Ascending aorta (tissue), 2 donors: ENCODE measurements at regions not wholly inside any gene's neighbourhood (a gene's known extent, or its start where the extent isn't known, plus 50 kb on each side); places are given as distances from the start of the nearest gene placed in this dataset.
"Not testable (repeated sequence)": the region's sequence is repeated elsewhere in the genome, so short reads cannot be mapped to it uniquely, and the experiment has no call there.

Source experiments
- DNase-seq, 2 donors: peaks; one replicate each; pipeline ENCODE4 v3.0.0-alpha.2; 2019; ENCODE audit warnings: low spot score in 2 of 2
- H3K27ac ChIP-seq, 2 donors: fragments of 200-600 bp; sonication (generic); one replicate each; pipeline ENCODE4 v1.5.1; 2016 to 2017; ENCODE audit warnings: mild to moderate bottlenecking in 1 of 2
- H3K27me3 ChIP-seq: fragments of 200-600 bp; sonication (generic); one replicate; pipeline ENCODE4 v1.5.1; 2017
- H3K36me3 ChIP-seq, 2 donors: fragments of 200-600 bp; sonication (generic); one replicate each; pipeline ENCODE4 v1.5.1; 2016
- H3K4me1 ChIP-seq, 2 donors: fragments of 200-600 bp; sonication (generic); one replicate each; pipeline ENCODE4 v1.5.1; 2016 to 2017; ENCODE audit warnings: mild to moderate bottlenecking in 1 of 2
- H3K4me3 ChIP-seq, 2 donors: fragments of 200-600 bp; sonication (generic); one replicate each; pipeline ENCODE4 v1.5.1; 2016 to 2017; ENCODE audit warnings: mild to moderate bottlenecking in 1 of 2
- H3K9me3 ChIP-seq, 2 donors: fragments of 200-600 bp; sonication (generic); one replicate each; pipeline ENCODE4 v1.5.1; 2016
- intact Hi-C: fragments of 100-400 bp; cut with DNase I; formaldehyde crosslinking; loops from one replicate; pipeline ENCODE4 v1.15.1; 2023
- TF ChIP-seq, protein P1 (sequence below), 3 experiments: fragments of 200-600 bp in 2 of 3; fragments of 450-650 bp in 1 of 3; sonication (generic) in 2 of 3; IDR thresholded peaks; one replicate each; pipeline ENCODE4 v1.5.1; 2016 to 2019; ENCODE audit warnings: antibody characterized with exemption in 3 of 3, mild to moderate bottlenecking in 1 of 3, moderate library complexity in 1 of 3

DNA sequence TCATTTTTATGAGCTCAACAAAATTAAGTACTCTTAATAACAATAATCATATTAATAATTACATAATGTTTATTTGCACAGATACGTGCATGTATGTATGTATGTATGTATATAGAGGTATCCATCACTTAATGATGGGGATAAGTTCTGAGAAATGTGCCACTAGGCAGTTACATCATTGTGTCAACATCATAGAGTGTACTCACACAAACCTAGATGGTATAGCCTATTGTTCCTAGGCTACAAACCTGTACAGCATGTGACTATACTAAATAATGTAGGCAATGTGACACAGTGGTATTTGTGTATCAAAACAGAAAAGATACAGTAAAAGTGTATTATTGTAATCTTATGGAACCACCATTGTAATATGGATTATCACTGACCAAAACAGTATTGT, 874.7 kb upstream of the GBE1 start:
- H3K4me3 ChIP-seq = no peak overlapping the region
- intact Hi-C loops = no loop called here
- no peaks in the 10 kb centered on the region for H3K9me3 ChIP-seq
- TF ChIP-seq, protein P1, sequence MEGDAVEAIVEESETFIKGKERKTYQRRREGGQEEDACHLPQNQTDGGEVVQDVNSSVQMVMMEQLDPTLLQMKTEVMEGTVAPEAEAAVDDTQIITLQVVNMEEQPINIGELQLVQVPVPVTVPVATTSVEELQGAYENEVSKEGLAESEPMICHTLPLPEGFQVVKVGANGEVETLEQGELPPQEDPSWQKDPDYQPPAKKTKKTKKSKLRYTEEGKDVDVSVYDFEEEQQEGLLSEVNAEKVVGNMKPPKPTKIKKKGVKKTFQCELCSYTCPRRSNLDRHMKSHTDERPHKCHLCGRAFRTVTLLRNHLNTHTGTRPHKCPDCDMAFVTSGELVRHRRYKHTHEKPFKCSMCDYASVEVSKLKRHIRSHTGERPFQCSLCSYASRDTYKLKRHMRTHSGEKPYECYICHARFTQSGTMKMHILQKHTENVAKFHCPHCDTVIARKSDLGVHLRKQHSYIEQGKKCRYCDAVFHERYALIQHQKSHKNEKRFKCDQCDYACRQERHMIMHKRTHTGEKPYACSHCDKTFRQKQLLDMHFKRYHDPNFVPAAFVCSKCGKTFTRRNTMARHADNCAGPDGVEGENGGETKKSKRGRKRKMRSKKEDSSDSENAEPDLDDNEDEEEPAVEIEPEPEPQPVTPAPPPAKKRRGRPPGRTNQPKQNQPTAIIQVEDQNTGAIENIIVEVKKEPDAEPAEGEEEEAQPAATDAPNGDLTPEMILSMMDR (IDR thresholded peaks at IDR 0.05) = no peak
- no peaks in the 10 kb centered on the region for H3K36me3 ChIP-seq
- no peak overlapping the region for H3K27ac ChIP-seq
- H3K4me1 ChIP-seq = no peaks in the 10 kb centered on the region
- DNase-seq = no peak
- no peaks in the 10 kb centered on the region for H3K27me3 ChIP-seq

DNA sequence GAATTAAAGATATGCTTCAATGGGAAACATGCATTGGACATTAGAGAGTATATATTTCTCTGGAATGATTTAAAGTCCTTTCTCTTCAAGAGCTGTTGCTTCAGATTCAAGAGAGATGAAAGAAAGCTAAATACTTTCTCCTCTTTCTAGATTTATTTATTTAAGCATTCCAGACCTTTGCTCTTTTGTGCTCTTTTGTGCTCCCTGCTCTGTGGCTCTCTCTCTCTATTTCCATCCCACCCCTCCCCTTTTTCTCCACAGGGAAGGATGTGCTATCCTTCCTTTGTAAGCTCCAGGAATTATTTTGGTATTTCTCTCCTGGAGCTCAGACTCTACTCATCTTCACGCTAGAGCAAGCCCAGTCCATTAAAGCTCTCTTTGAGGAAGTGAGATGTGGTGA, 871.9 kb upstream of the GBE1 start:
- intact Hi-C loops = no loop called here

DNA sequence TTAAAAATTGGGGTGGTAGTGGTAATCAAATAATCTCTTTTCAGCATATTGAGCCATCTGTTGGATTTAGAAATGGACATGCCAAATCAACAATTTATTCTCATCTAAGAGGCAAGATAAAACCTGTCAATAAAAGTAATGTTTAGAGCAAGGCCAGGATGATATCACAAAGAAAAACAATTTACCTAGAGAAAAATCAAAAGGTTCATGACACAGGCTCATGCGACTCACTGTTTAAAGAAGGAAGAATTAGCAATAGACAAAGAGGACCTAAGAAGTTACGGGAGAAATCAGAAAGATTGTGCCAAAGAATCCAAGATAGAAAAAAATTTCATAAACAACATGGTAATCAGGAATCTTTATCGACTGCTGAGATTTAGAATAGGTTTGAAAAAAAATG, 868.5 kb upstream of the GBE1 start:
- DNase-seq = no peak
- intact Hi-C loops = no loop called here

More for the DNA sequence above, 871.9 kb upstream of the GBE1 start:
- H3K27me3 ChIP-seq = no peaks in the 10 kb centered on the region
- TF ChIP-seq, protein P1 (IDR thresholded peaks at IDR 0.05) = no peak
- no peak for DNase-seq
- no peaks in the 10 kb centered on the region for H3K9me3 ChIP-seq
- H3K36me3 ChIP-seq = no peaks in the 10 kb centered on the region
- no peak overlapping the region for H3K27ac ChIP-seq
- H3K4me3 ChIP-seq = no peak overlapping the region
- H3K4me1 ChIP-seq = no peaks in the 10 kb centered on the region

DNA sequence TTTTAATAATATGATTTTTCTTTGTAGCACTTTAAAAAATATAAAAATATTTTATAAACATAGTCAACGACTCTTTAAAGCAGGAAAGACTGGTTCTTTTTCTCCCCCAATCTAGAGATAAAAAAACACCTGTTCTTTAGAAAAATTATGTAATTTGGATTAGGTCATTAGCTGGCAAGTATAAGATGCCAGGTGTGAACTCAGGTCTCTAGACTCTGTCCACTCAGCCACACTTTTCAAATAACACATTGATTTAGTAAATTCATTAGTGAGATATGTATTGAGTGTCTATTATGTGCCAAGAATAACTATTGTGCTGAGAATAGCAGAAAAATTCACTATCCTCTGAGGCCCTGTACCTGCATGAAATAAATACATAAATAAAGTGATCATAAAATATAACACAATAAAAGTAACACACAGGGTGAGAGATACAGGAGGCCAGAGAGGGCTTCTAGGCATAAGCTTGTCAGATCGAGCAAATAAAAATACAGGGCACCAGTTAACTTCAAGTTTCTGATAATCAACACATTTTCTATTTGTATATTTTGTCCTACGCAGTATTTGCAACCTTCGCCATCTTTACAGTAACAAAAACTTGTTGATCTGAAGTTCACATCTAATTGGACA, 867.1 kb upstream of the GBE1 start:
- TF ChIP-seq, protein P1 (IDR thresholded peaks at IDR 0.05) = no peak
- intact Hi-C loops = no loop called here
- Histone ChIP-seq H3K27me3 (no peaks in the 10 kb centered on the region), H3K9me3 (no peaks in the 10 kb centered on the region), H3K36me3 (no peaks in the 10 kb centered on the region), H3K4me1 (no peaks in the 10 kb centered on the region), H3K27ac (no peak overlapping the region), H3K4me3 (no peak overlapping the region)
- DNase-seq = no peak

More for the DNA sequence above, 868.5 kb upstream of the GBE1 start:
- no peak overlapping the region for H3K4me3 ChIP-seq
- H3K9me3 ChIP-seq = no peaks in the 10 kb centered on the region
- TF ChIP-seq, protein P1 (IDR thresholded peaks at IDR 0.05) = no peak
- no peak overlapping the region for H3K27ac ChIP-seq
- H3K27me3 ChIP-seq = no peaks in the 10 kb centered on the region
- no peaks in the 10 kb centered on the region for H3K4me1 ChIP-seq
- no peaks in the 10 kb centered on the region for H3K36me3 ChIP-seq

DNA sequence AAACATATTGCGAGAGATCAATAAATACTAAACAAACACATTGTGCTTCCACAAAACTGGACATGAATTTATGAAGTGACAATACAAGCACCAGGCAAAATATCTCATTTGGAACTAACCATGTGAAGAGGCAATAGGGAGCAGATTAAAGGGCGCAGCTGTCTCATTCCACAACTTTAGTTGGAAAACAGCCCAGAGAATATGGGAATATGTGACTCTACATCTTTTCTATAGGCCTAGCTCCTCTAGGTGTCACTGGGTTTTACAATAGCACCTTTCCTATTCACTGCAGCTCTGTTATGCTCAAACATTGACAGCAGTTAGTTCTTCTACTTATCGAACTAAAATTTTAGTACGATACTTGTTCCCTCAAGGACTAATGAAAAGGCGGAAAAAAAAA, 866.3 kb upstream of the GBE1 start:
- no peaks in the 10 kb centered on the region for H3K9me3 ChIP-seq
- no peaks in the 10 kb centered on the region for H3K27me3 ChIP-seq
- no peaks in the 10 kb centered on the region for H3K36me3 ChIP-seq
- no peak overlapping the region for H3K4me3 ChIP-seq
- no peaks in the 10 kb centered on the region for H3K4me1 ChIP-seq
- no peak for DNase-seq
- intact Hi-C loops = no loop called here
- no peak overlapping the region for H3K27ac ChIP-seq
- TF ChIP-seq, protein P1 (IDR thresholded peaks at IDR 0.05) = no peak

DNA sequence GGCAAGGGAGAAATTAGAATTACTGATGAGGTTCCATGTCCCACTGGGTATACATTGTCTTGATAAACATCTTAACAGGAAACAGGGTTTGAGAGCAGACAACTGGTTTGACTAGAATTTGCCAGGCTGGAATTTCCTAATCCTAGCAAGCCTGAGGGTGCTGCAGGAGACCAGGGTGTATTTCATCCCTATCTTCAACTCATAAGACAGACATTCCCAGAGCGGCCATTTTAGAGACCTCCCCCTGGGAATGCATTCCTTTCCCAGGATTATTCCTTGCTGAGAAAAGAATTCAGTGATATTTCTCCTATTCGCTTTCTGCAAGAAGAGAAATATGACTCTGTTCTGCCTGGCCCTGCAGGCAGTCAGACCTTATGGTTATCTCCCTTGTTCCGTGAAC, 859.3 kb upstream of the GBE1 start:
- H3K36me3 ChIP-seq, H3K27ac ChIP-seq, H3K9me3 ChIP-seq, intact Hi-C loops, H3K4me1 ChIP-seq, H3K27me3 ChIP-seq, H3K4me3 ChIP-seq, DNase-seq: not testable (repeated sequence)
